HG03378 (cell line): ENCODE measurements at regions not wholly inside any gene's neighbourhood (a gene's known extent, or its start where the extent isn't known, plus 50 kb on each side); places are given as distances from the start of the nearest gene placed in this dataset.
A peak's percentile ranks its signal among the peaks of the same experiment; 100 is the strongest.

Source experiments
- ATAC-seq: cut with Tn5 transposase; IDR thresholded peaks from one replicate; pipeline ENCODE4 v1.9.1; 2021; ENCODE audit warnings: mild to moderate bottlenecking, moderate library complexity; ENCODE audit not compliant: unreplicated experiment

- no peak for ATAC-seq
These were observed 103.0 kb upstream of the ARHGEF26 start for GRCh38 chr3:154018100-154018696.

- ATAC-seq = no peak
These were observed 98.6 kb upstream of the ARHGEF26 start for GRCh38 chr3:154022606-154023005.

GRCh38 chr3:154023148-154023547 is 98.0 kb upstream of the ARHGEF26 start:
- no peak for ATAC-seq

GRCh38 chr3:154025007-154025406 is 96.2 kb upstream of the ARHGEF26 start:
- no peak for ATAC-seq

GRCh38 chr3:154029926-154030325 is 91.3 kb upstream of the ARHGEF26 start:
- ATAC-seq = no peak

GRCh38 chr3:154034797-154035330 is 86.3 kb upstream of the ARHGEF26 start:
- ATAC-seq = no peak

GRCh38 chr3:154040283-154040682 is 80.9 kb upstream of the ARHGEF26 start:
- ATAC-seq = peak; percentile 77

- no peak for ATAC-seq
These were observed 76.5 kb upstream of the ARHGEF26 start for GRCh38 chr3:154044671-154045070.

GRCh38 chr3:154050216-154050615 is 71.0 kb upstream of the ARHGEF26 start:
- no peak for ATAC-seq

GRCh38 chr3:154050766-154051165 is 70.4 kb upstream of the ARHGEF26 start:
- no peak for ATAC-seq

GRCh38 chr3:154059833-154060232 is 61.4 kb upstream of the ARHGEF26 start:
- ATAC-seq = no peak

GRCh38 chr3:154060238-154061000 is 60.8 kb upstream of the ARHGEF26 start:
- no peak for ATAC-seq

- ATAC-seq = no peak
These were observed 60.2 kb upstream of the ARHGEF26 start for GRCh38 chr3:154061001-154061370.

GRCh38 chr3:154062513-154062912 is 58.7 kb upstream of the ARHGEF26 start:
- no peak for ATAC-seq

- no peak for ATAC-seq
These were observed 50.0 kb upstream of the ARHGEF26 start for GRCh38 chr3:154071146-154071545.
